ENCODE measurements at regions not wholly inside any gene's neighbourhood (a gene's known extent, or its start where the extent isn't known, plus 50 kb on each side); places are given as distances from the start of the nearest gene placed in this dataset.

DNA sequence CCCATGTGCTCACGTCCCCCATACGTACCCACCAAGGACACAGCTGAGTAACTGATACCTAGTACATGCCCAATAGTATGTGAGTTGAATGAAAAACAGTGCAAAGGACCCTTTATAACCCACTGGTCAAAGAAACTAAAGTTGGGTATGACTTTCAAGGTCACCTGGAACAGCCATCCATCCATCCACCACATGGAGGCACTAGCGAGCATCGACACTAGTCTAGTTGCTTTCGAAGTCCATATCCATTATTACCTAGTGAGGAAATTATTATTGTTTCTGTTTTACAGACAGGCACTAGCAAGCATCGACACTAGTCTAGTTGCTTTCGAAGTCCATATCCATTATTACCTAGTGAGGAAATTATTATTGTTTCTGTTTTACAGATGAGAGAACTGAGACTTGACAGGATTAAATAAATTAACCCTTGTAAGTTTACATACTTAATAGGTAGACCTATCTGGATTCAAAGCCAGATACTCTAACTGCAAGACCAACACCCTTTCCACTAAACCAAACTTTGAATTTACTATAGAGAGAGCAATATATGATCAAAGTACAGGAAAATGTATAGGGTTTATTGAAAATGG lies 233.7 kb downstream of the METTL4 start:
- DNase-seq: peak; percentile 41

- no peak for DNase-seq
These were observed 232.7 kb downstream of the METTL4 start for GRCh38 chr18:2338601-2339000.

DNA sequence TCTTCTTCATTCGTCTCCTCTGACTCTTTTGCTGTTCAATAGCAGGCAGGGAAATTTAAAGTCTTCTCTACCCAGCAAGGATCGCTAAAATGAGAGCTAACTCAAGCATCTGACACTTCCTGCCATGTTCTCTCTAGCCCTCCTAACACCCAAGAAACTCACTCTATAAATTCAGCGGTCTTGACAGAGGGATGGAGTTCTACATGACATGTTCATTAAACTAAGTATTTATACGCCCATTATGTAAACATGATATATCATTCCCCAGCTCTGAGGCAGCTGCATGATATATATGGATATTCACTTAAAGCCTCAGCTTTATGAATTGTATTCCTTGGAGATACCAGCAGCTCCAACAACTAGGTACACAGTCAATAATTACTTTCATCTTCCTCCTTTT lies 231.0 kb downstream of the METTL4 start:
- DNase-seq: no peak

DNA sequence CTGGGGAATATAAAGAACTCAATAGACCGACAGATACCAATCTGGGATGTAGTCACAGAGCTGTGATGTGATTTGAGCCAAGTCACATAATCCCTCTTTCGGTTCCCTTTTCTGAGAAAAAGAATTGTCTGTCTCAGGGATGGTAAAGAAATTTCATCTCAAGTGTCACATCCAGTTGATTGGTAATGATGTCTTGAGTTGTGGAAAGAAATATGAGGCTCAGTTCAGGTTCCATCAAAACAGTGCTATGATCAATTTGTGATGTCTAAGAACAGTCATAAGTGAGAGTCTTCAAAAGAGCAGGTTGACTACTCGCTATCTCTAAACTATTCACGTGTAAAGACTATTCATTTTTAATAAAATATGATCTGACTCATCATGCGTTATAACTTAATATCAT lies 223.3 kb downstream of the METTL4 start:
- no peak for DNase-seq

- DNase-seq: no peak
These were observed 220.0 kb downstream of the METTL4 start for GRCh38 chr18:2351126-2351850.

- no peak for DNase-seq
These were observed 217.0 kb downstream of the METTL4 start for GRCh38 chr18:2354292-2354691.

DNA sequence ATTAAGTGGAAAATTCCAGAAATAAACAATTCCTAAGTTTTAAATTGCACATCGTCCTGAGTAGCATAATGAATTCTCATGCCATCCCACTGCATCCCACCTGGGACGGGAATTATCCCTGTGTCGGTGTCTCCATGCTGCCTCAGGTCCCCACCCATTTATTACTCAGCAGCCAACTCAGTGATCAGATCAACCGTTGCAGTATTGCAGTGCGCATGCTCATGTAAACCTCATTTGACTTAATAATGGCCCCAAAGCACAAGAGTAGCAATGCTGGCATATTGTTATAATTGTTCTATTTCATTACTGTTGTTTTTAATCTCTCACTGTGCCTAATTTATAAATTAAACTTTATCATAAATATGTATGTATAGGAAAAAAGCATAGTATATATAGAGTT lies 214.4 kb downstream of the METTL4 start:
- DNase-seq: no peak

DNA sequence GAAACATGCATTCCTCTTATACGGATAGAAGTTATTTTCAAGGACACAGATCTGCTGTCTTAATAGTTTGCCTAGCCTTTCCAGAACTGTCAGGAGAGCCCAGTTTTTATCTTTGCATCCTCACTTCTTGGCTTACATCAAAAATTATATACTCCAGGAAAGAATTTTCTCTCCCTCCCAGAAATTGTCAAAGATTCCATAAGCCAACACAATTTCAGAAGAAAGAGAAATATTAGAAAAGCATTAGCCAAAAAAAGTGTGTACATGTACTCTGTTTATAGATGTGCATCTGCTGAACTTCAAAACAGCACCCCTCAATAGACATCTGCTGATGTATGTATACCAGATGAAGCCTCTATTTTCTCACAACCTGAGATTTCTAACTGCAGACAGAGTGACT lies 210.4 kb downstream of the METTL4 start:
- DNase-seq: no peak

DNA sequence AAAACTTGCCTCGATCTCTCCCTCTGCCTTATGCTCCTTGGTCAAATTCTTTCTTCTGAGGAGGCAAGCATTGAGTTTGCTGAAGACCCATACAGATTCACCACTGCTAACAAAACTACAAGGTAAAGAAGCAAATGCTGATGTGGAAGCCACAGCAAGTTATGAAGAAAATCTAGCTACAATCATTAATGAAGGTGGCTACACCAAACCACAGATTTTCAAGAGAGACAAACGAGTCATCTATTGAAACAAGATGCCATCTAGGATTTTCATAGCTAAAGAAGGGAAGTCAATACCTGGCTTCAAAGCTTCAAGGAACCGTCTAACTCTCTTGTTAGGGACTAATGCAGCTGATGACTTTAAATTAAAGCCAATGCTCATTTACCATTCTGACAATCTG lies 203.2 kb downstream of the METTL4 start:
- no peak for DNase-seq

DNA sequence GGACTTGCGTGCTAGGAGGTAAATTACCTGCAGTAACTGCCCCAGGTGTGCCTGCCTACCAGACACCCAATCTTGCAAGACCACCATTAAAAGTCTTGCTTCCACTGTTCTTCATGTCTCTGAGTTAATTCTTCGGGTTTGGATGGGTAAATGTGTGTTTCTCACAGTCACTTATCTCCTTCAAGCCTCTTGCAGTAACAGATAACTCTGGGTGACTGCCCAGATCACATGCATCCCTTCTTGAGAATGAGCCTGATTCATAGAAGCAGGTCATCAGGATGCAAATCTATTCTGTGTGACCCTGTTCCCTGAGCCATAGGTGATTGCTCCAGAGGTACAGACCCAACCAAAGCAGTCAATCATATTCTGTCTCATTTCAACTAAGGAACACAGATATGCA lies 194.6 kb downstream of the METTL4 start:
- DNase-seq: no peak

DNA sequence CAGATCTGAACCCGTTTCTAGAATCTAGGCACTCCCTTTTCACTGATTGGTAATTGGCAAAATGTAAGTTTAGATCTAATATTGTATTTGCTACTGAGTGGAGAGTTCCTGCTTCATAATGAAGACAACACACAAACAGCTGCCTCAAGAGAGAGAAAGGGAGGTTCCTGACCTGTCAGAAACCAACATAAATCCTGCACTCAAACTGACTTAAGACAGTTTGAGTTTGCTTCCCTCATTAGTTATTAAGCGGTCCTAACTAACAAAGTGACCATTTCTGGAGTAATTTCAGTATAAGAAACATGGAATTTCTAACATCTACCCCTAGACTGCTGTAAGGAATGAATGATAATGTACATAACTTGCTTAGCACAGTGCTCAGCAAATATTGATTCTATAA lies 191.2 kb downstream of the METTL4 start:
- no peak for DNase-seq

DNA sequence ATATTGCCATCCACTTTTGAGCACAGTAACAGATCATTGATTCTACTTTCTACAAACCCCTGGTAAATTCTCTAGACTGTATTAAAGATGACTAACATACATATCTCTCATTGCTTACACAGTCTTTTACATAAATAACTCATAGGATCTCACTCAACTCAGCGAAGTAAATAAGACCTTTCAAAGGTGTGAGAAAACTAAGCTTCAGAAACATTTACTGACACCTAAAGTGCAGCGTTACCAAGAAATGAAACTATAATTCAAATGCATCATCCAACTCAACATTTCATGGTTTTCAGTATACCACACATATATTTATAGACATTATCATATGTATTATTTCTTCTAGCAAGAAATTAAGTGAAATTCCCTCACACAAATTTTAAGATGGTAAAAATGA lies 189.8 kb downstream of the METTL4 start:
- DNase-seq: no peak

- no peak for DNase-seq
These were observed 183.7 kb downstream of the METTL4 start for GRCh38 chr18:2387588-2387987.

GRCh38 chr18:2390158-2390557 lies 181.1 kb downstream of the METTL4 start:
- DNase-seq: no peak

GRCh38 chr18:2391470-2391869 lies 179.8 kb downstream of the METTL4 start:
- DNase-seq: no peak

DNA sequence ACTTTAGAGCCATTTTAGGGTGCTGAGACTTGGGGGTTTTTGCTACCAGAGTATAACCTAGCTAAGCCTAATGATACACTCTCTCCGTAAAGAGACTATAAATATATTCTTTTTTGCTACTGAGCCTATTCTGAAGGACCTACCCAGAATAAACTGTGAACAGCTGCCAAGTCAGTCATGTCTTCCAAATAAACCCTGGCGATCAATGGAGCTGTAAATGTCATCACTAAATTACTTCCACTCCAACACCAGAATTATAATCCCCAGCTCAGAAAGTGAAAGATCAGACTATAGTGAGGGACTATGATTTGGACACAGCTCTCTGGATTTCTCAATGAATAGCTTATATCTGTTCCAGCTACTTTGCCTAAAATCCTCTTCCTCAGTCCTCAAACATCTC lies 178.9 kb downstream of the METTL4 start:
- no peak for DNase-seq

- no peak for DNase-seq
These were observed 176.6 kb downstream of the METTL4 start for GRCh38 chr18:2394684-2395083.

DNA sequence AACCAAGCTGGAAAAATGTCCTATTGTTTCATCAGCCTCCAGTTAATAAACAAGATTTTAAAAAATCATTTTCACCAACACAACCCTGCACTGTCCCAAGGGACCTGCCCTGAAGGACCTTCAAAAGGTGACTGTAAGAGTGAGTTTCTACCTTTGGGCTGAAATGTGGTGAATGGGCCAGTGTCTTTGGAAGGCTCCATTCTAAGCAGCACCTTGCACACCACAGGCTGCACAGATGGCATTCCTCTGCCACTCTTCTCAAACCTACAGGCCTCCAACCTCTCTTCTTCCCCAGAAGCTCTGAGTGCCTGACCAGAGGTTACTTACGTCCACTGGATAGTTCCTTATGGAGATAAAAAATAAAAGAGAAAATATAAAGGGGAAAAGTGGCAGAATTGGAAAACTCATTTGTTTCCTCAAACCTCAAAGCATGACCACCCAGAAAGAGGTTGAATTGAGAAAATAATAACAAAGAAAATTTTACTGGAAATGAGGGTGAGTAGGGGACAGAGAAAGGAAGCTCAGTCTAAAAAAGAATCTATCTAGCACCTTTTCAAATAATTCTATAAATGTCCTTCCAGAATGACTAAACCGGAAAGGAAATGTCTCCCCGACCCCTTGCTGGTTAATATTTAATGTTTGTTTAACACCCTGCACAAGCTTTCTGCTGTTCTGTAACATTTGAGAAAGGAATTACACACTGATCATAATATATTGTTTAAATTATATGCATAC lies 175.7 kb downstream of the METTL4 start:
- no peak for DNase-seq

- no peak for DNase-seq
These were observed 175.2 kb downstream of the METTL4 start for GRCh38 chr18:2396162-2396505.

DNA sequence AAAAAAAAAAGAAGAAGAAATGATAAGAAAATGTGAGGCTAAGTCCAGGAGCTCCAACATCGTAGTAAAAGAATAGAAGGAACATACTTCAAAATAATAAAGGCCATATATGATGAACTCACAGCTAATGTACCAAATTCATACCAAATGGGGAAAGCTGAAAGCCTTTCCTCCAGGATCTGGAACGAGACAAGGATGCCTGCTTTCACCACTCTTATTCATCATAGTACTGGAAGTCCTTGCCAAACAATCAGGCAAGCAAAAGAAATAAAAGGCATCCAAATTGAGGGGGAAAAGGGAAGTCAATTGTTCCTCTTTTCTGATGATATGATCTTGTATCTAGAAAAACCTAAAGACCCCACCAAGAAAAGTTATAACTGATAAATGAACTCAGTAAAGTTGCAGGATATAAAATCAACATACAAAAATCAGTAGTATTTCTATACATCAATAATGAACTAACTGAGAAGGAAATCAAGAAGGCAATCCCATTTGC lies 170.6 kb downstream of the METTL4 start:
- no peak for DNase-seq

DNA sequence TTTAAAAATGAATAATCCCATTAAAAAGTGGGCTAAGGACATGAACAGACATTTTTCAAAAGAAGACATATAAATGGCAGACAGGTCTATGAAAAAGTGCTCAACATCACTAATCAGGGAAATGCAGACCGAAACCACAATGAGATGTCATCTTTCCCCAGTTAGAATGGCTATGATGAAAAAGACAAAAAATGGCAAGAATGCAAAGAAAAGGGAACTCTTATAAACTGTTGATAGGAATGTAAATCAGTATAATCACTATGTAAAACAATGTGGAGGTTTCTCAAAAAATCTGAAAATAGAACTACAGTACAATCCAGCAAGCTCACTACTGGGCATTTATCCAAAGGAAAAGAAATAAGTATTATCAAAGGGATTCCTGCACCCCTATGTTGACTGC lies 169.2 kb downstream of the METTL4 start:
- DNase-seq: no peak

GRCh38 chr18:2406544-2406943 lies 164.8 kb downstream of the METTL4 start:
- DNase-seq: no peak

DNA sequence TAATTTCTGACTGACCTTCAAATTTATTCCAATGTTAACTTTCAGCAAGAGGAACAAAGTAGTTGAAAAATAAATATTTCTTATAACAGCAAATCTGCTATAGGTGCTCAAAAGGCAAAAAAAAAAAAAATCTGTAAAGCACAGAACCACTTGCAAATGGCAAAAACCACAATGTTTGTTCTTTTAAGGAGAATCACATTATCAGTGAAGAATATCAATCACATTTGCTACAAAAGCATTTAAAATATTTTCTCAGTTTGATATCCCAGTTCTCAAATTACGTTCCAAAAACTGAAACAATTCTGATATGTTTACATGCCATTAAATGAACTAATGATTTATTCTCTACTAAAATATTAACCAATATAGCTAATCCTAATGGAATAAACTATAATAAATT lies 163.3 kb downstream of the METTL4 start:
- DNase-seq: no peak

DNA sequence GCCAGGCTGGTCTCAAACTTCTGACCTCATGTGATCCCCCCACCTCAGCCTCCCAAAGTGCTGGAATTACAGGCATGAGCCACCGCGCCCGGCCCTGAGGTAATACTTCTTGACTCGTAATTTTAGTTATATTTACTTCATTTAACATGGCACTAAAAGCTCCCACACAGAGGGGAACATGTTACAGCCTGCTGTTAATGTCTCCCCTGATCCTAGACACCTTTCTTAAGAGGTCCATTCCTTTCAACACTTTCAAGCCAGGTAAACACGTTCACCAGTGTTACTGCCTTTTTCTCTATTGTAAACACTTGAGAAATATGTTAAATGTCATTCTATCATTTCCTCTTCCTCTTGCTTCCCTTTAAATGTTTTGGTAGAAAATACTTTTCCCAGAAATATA lies 161.4 kb downstream of the METTL4 start:
- DNase-seq: no peak

Data from activated T-cell treated with anti-CD3 and anti-CD28 coated beads for 4 hours (primary cell).